SKM-1 treated with dmso at 0.1 percent for 144 hours (cell line): ENCODE measurements at regions not wholly inside any gene's neighbourhood (a gene's known extent, or its start where the extent isn't known, plus 50 kb on each side); places are given as distances from the start of the nearest gene placed in this dataset.
"Not testable (repeated sequence)": the region's sequence is repeated elsewhere in the genome, so short reads cannot be mapped to it uniquely, and the experiment has no call there.

Experiments
- DNase-seq: peaks from one replicate; lab custom pipeline; 2025; ENCODE audit not compliant: unreplicated experiment; lab: John Stamatoyannopoulos, UW

DNA sequence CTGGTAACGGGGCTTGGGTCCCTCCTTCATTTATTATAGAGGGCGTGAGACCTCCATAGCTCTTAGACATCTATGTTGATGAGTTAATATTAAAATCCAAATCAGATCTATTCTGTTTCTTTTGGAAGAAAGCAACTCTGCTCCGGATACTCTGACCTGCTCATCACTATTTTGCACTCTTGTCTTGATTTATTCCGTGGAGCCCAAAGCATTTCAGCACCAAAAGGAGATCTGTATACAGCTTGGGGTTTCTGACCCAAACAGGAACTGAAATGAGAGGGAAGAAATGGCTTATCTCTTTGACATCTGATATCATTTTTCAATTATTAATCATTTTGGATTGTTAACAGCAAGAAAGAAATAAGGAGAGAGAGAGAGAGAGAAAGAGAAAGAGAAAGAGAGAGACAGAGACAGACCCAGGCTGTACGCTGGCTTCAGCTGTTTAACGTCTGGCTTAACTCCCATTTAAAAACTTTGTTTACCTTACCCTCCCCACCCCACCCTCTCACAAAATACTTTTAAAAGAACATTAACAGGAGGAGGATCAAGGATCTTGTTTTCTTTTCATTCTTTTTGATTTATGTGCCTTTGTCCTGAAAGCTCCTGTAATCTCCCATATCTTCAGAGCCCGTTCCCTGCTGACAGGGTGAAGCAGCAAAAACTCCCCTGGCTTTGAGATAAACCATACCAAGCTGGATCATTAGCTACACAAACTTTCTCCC, 231.4 kb upstream of the TUT7 start:
- no peak for DNase-seq

DNA sequence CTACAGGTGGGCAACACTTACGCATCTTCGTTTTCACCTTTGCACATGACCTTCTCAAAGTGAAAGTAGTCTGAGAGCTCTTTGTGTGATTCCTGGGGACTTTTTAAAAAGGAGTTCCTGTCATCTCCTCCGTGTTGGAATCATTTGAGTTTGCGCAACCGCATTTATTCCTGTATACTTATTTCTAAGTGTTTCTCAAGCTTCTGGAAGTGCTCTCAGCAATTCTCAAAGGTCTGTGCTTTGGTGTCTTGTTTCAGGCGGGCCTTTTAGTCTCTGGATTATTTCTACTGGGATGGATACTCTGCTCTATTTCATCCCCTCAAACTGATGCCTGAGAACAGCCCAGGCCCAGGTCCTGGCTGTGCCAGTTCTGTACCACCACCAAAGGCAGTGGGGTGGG, 226.5 kb upstream of the TUT7 start:
- DNase-seq, result no peak

DNA sequence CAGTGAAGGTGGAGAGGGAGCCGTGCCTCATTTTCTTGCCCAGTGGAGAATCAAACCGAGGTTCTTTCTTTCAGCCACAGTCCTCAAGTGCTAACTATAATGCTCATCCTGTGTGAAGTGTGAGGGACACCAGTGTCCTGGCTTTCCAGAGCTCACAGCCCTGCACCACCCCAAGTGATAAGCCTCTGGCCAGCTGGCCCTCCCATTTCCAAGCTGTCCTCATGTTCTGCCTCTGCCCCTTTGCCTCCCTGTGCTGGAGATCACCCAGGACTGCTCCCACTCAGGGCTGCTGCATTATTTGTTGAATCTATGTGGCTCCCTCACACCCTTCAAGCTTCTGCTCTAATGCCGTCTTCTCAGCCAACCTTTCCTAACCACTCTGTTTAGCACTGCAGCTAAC, 224.5 kb upstream of the TUT7 start:
- no peak for DNase-seq

DNA sequence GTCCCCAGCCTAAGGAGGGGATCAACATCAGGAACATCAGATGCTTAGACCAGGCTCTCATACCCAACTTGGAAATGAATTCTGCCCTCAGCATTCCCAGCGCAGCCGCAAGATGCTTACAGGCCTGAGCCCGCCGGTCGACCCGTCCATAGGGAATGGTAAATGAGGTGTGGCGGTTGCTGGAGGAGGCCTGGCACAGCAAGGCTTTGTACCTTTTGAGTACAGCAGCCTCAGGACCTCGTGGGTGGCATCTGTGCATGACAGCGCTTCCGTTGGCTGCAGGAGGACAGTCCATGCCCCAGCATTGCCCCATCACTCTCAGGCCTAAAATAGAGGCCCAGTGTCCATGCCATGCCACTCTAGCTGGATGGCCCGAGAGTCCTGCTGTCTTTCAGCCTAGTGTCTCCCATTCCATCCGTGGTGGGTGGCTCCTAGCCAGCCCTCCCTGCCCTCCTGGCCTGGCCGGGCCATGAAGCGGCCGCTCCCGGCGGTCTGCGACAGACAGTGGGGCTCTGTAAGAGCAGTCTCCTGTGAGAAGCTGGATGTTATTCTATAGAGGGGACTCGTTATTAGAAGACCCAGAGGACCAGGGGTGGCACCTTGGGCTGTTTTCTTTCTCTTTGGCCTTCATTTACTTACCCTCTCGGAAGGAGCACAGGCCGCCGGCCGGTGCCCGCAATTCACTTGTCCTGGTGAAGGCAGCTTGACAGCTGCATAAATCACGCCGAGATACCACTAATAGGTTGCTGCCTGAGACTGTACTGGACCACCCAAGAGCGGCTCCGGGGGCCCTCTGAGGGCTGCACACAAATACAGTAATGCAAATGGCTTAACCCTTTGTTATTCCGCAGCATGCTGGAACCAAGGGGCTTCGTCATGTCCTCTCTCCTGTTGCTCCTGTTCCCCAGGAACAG, 223.5 kb upstream of the TUT7 start:
- no peak for DNase-seq

GRCh38 chr9:86575825-86576525, 221.8 kb upstream of the TUT7 start:
- DNase-seq, result peak; percentile 11

GRCh38 chr9:86575137-86575536, 220.9 kb upstream of the TUT7 start:
- no peak for DNase-seq

GRCh38 chr9:86573886-86574285, 219.7 kb upstream of the TUT7 start:
- no peak for DNase-seq

GRCh38 chr9:86572904-86573303, 218.7 kb upstream of the TUT7 start:
- no peak for DNase-seq

DNA sequence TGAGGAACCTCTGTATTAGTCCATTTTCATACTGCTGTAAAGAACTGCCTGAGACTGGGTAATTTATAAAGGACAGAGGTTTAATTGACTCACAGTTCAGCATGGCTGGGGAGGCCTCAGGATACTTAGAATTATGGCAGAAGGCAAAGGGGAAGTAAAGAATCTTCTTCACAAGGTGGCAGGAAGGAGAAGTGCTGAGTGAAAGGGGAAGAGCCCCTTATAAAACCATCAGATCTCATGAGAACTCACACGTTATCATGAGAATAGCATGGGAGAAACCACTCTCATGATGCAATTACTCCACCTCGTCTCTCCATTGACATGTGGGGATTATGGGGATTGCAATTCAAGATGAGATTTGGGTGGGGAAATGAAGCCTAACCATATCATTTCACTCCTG, 211.4 kb upstream of the TUT7 start:
- not testable (repeated sequence) for DNase-seq

DNA sequence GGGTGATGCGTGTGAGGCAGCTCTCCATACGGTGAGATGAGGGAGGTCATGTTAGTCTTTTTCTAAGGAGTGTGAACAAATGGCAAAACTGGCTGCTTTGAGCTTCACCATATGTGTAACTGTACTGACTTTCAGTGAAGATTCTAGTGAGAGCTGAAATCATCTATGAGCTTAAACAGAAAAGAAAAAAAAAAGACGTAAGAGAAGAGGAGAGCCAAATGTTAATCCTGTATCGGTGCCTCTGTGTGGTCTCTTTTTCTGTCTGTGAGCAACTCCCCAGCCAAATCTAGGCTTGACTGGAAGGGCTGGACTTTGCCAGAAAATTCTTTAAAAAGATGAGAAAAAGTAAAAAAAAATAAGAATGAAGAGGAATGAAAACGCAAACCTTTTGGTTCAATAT, 209.7 kb upstream of the TUT7 start:
- no peak for DNase-seq

DNA sequence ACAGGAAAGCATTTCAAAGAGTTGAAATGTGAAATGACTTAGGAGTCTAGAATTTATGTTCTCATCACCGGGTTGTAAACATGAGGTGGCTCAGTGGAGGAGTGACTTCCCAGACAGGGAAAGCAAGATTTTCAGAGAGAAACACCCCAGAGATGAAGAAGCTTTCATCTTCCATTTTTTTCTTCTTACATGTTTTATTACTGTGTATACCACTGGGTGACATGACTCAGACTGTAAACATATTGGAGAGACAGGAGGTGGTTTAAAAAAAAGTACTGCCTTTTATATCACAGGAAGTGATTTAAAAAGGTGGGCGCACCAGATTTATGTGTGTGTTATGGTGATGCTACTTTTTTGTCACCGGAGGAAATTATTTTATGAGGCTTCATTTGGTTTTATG, 209.1 kb upstream of the TUT7 start:
- no peak for DNase-seq

DNA sequence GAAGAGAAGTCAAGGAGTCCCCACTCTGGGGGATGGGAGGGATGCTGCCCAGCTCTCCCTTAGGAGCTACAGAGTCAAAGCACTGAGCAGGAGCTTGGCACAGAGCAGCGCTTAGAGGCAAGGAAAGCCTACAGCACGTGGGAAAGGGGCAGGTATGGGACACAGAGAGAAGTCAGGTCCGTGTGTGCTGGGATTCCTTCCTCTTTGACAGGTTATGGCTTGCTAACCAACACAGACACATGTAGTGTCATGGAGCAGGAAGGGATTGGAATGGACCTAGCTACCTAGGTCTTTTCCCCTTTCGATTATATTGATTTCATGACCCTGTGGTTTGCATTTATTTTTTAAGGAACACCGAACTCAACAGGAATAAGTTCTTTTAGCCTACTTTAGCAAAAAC, 208.5 kb upstream of the TUT7 start:
- no peak for DNase-seq

- no peak for DNase-seq
Observed at GRCh38 chr9:86557918-86558317, 203.7 kb upstream of the TUT7 start.

GRCh38 chr9:86557063-86557766, 203.0 kb upstream of the TUT7 start:
- DNase-seq, result no peak

DNA sequence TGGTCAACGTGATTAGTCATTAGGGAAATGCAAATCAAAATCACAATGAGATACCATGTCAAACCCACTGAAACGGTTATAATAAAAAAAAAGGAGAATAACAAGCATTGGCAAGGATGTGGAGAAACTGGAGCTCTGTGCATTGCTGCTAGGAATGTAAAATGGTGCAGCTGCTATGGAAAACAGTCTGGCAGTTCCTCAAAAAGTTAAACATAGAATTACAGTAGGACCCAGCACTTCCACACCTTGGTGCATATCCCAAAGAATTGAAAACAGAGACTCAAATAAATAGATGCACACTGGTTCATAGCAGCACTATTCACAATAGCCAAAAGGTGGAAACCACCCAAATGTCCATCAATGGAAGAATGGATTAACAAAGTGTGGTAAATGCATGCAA, 201.5 kb upstream of the TUT7 start:
- no peak for DNase-seq

DNA sequence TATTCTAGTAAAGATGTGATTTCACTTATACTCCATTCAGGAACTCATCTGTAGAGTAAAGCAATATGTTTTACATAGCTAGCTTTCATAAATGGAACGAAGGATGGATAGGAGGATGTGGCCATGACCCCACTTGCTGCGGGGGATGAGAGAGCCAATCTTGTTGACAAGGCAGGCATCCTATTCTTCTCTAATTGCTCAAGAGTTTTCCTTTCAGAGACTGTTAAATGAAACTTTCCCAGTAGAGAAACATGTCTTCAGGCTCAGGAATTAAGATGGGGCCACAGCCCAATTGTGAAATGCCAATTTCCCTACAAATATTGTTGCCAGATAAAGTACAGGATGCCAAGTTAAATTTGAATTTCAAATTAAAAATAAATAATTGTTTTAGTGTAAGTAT, 196.2 kb upstream of the TUT7 start:
- no peak for DNase-seq

- DNase-seq, result no peak
Observed at GRCh38 chr9:86549920-86550319, 195.7 kb upstream of the TUT7 start.

GRCh38 chr9:86549401-86549811, 195.2 kb upstream of the TUT7 start:
- no peak for DNase-seq

DNA sequence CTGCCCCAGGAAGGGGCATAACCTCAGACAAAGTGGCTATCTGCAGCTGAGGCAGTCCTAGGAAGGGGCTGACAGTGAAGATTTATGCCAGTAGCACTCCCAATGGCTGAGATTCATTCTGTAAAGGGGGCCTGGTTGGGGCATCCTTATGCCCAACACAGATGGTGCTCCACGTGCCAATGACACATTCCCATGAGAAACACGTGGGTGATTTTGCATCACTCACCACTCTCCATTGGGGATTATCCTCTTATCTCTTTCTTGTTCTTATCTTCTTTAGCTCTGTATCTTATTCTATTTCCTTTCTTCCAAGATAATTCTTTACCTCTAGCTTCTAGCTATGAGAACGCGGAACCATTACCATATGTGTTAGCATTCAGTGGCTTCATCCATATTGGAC, 194.0 kb upstream of the TUT7 start:
- DNase-seq, result no peak

DNA sequence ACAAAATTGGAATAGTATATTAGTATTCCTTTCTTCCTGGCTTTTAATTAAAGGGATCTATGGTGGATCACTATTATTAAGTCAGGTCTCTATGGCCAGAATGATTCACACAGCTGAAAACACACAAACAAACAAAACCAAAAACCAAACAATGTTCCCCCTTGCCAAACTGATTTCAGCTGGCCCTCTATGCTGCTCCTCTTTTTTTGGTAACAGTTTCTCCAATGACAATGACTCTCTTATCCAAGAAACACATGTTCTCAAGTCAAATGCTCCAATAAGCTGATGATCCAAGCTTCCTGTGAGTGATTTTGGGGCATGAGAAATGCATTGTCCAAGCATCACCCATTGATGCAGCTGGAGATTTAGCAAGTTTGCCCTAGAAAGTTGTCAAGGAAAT, 193.4 kb upstream of the TUT7 start:
- no peak for DNase-seq

- no peak for DNase-seq
Observed at GRCh38 chr9:86546712-86547111, 192.5 kb upstream of the TUT7 start.
